ENCODE measurements at regions not wholly inside any gene's neighbourhood (a gene's known extent, or its start where the extent isn't known, plus 50 kb on each side); places are given as distances from the start of the nearest gene placed in this dataset.
A peak's percentile ranks its signal among the peaks of the same experiment; 100 is the strongest.

- no peak for DNase-seq
- no peaks in the 10 kb centered on the region for H3K9me3 ChIP-seq
- TF ChIP-seq EP300 (IDR thresholded peaks at IDR 0.05) (no peak), CTCF (IDR thresholded peaks at IDR 0.05) (no peak), POLR2A (IDR thresholded peaks at IDR 0.05) (no peak)
- WGBS, 3 donors = 73 to 75% (median 75%) methylated on average over 3 of the region's 3 CpGs
- H3K4me1 ChIP-seq (ENCODE audit: insufficient read depth) = no peaks in the 10 kb centered on the region
- intact Hi-C loops (cut with DNase I) = no loop called here
- no peak overlapping the region for H3K27ac ChIP-seq
- H3K36me3 ChIP-seq = no peaks in the 10 kb centered on the region
- no peak overlapping the region for H3K4me3 ChIP-seq
- no peaks in the 10 kb centered on the region for H3K27me3 ChIP-seq
Observed at GRCh38 chr6:85127696-85128243, 322.1 kb upstream of the NT5E start.

GRCh38 chr6:85127168-85127498, 322.8 kb upstream of the NT5E start:
- DNase-seq = no peak
- no peak overlapping the region for H3K4me3 ChIP-seq
- 64 to 87% (median 75%) methylated on average over 4 of the region's 4 CpGs for WGBS, 3 donors
- H3K27me3 ChIP-seq = no peaks in the 10 kb centered on the region
- intact Hi-C loops (cut with DNase I) = no loop called here
- H3K36me3 ChIP-seq = no peaks in the 10 kb centered on the region
- H3K27ac ChIP-seq = no peak overlapping the region
- H3K9me3 ChIP-seq = no peaks in the 10 kb centered on the region
- no peaks in the 10 kb centered on the region for H3K4me1 ChIP-seq (ENCODE audit: insufficient read depth)
- TF ChIP-seq EP300 (IDR thresholded peaks at IDR 0.05) (no peak), CTCF (IDR thresholded peaks at IDR 0.05) (no peak), POLR2A (IDR thresholded peaks at IDR 0.05) (no peak)

GRCh38 chr6:85126485-85127167, 323.3 kb upstream of the NT5E start:
- WGBS, 3 donors = 22 to 40% (median 30%) methylated on average over 11 of the region's 11 CpGs
- no peak for TF ChIP-seq CTCF (IDR thresholded peaks at IDR 0.05)
- TF ChIP-seq POLR2A (IDR thresholded peaks at IDR 0.05) = no peak
- TF ChIP-seq EP300 (IDR thresholded peaks at IDR 0.05) = no peak
- H3K27ac ChIP-seq = no peak overlapping the region
- intact Hi-C loops (cut with DNase I) = no loop called here
- H3K4me3 ChIP-seq = no peak overlapping the region
- H3K9me3 ChIP-seq = no peaks in the 10 kb centered on the region
- no peaks in the 10 kb centered on the region for H3K27me3 ChIP-seq
- no peaks in the 10 kb centered on the region for H3K4me1 ChIP-seq (ENCODE audit: insufficient read depth)
- no peaks in the 10 kb centered on the region for H3K36me3 ChIP-seq
- peak in 1 of 5 donors; percentile 16 for DNase-seq

GRCh38 chr6:85125526-85125925, 324.4 kb upstream of the NT5E start:
- H3K27me3 ChIP-seq = no peaks in the 10 kb centered on the region
- no peaks in the 10 kb centered on the region for H3K9me3 ChIP-seq
- intact Hi-C loops (cut with DNase I) = no loop called here
- no peak for DNase-seq
- no peak overlapping the region for H3K27ac ChIP-seq
- H3K36me3 ChIP-seq = no peaks in the 10 kb centered on the region
- no peak overlapping the region for H3K4me3 ChIP-seq
- H3K4me1 ChIP-seq (ENCODE audit: insufficient read depth) = no peaks in the 10 kb centered on the region
- WGBS, 3 donors = 56 to 72% (median 59%) methylated on average over 3 of the region's 3 CpGs
- TF ChIP-seq EP300 (IDR thresholded peaks at IDR 0.05) = no peak
- no peak for TF ChIP-seq CTCF (IDR thresholded peaks at IDR 0.05)
- TF ChIP-seq POLR2A (IDR thresholded peaks at IDR 0.05) = no peak

Measured in ovary (tissue), 7 donors.